Activated CD4-positive, alpha-beta T cell treated with anti-CD3 and anti-CD28 coated beads, Interleukin-10, Interleukin-2, amounts not matched to agents 100 ng/mL and 50 ng/mL, durations not matched to agents 16 hours and 8 hours (primary cell): ENCODE measurements at regions not wholly inside any gene's neighbourhood (a gene's known extent, or its start where the extent isn't known, plus 50 kb on each side); places are given as distances from the start of the nearest gene placed in this dataset.

ENCODE experiments used
- DNase-seq: peaks from one replicate; pipeline ENCODE4 v3.0.0-alpha.2; 2020

GRCh38 chr12:126830778-126831680, 1435.9 kb upstream of the TMEM132C start:
- no peak for DNase-seq

GRCh38 chr12:126837697-126838096, 1429.3 kb upstream of the TMEM132C start:
- no peak for DNase-seq

GRCh38 chr12:126843915-126844669, 1422.9 kb upstream of the TMEM132C start:
- DNase-seq: no peak

- DNase-seq: no peak
Observed at GRCh38 chr12:126847005-126847629, 1419.9 kb upstream of the TMEM132C start.

- no peak for DNase-seq
Observed at GRCh38 chr12:126855768-126856167, 1411.2 kb upstream of the TMEM132C start.

- DNase-seq: no peak
Observed at GRCh38 chr12:126856958-126857357, 1410.0 kb upstream of the TMEM132C start.

- no peak for DNase-seq
Observed at GRCh38 chr12:126858560-126858959, 1408.4 kb upstream of the TMEM132C start.

- DNase-seq: no peak
Observed at GRCh38 chr12:126860210-126860609, 1406.8 kb upstream of the TMEM132C start.

GRCh38 chr12:126862500-126862899, 1404.5 kb upstream of the TMEM132C start:
- DNase-seq: no peak

GRCh38 chr12:126869644-126870043, 1397.3 kb upstream of the TMEM132C start:
- no peak for DNase-seq

- no peak for DNase-seq
Observed at GRCh38 chr12:126873701-126874100, 1393.3 kb upstream of the TMEM132C start.

- peak; percentile 68 for DNase-seq
Observed at GRCh38 chr12:126874427-126875026, 1392.4 kb upstream of the TMEM132C start.

GRCh38 chr12:126879842-126880241, 1387.1 kb upstream of the TMEM132C start:
- DNase-seq: no peak

- no peak for DNase-seq
Observed at GRCh38 chr12:126883697-126884096, 1383.3 kb upstream of the TMEM132C start.

GRCh38 chr12:126889501-126889900, 1377.5 kb upstream of the TMEM132C start:
- no peak for DNase-seq

- DNase-seq: no peak
Observed at GRCh38 chr12:126890097-126890496, 1376.9 kb upstream of the TMEM132C start.

- DNase-seq: no peak
Observed at GRCh38 chr12:126891789-126892188, 1375.2 kb upstream of the TMEM132C start.

GRCh38 chr12:126895951-126896913, 1370.7 kb upstream of the TMEM132C start:
- no peak for DNase-seq

GRCh38 chr12:126897102-126897501, 1369.9 kb upstream of the TMEM132C start:
- DNase-seq: no peak

GRCh38 chr12:126897778-126898177, 1369.2 kb upstream of the TMEM132C start:
- DNase-seq: no peak

GRCh38 chr12:126898562-126898961, 1368.4 kb upstream of the TMEM132C start:
- DNase-seq: no peak
